NB4 (cell line): ENCODE measurements at regions not wholly inside any gene's neighbourhood (a gene's known extent, or its start where the extent isn't known, plus 50 kb on each side); places are given as distances from the start of the nearest gene placed in this dataset.

ENCODE experiments used
- DNase-seq: peaks from one replicate; pipeline ENCODE4 v3.0.0; 2010; ENCODE audit warnings: low read depth
- H3K4me3 ChIP-seq: one replicate; pipeline ENCODE4 v1.5.1; 2011; ENCODE audit warnings: mild to moderate bottlenecking, low read depth, low read length, moderate library complexity
- CTCF ChIP-seq: IDR thresholded peaks from one replicate; pipeline ENCODE4 v1.5.1; 2012; ENCODE audit warnings: low read depth, low read length
- MYC ChIP-seq: IDR thresholded peaks from 2 replicates; pipeline ENCODE4 v1.6.1; 2011; ENCODE audit warnings: low read depth, low read length
- POLR2A ChIP-seq: IDR thresholded peaks from 2 replicates; pipeline ENCODE4 v1.6.1; 2011; ENCODE audit warnings: mild to moderate bottlenecking; ENCODE audit not compliant: insufficient read length; ENCODE audit errors: extremely low read depth
- TF ChIP-seq, protein P1 (sequence below): IDR thresholded peaks from 2 replicates; pipeline ENCODE4 v1.6.1; 2011; ENCODE audit warnings: low read depth, low read length

- TF ChIP-seq, protein P1, sequence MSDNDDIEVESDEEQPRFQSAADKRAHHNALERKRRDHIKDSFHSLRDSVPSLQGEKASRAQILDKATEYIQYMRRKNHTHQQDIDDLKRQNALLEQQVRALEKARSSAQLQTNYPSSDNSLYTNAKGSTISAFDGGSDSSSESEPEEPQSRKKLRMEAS: no peak
- TF ChIP-seq MYC: no peak
- TF ChIP-seq POLR2A: no peak
- no peak for TF ChIP-seq CTCF
- DNase-seq: no peak
- no peak overlapping the region for H3K4me3 ChIP-seq
Measured at GRCh38 chrX:97987979-97988378, 1104.3 kb downstream of the RPA4 start.

DNA sequence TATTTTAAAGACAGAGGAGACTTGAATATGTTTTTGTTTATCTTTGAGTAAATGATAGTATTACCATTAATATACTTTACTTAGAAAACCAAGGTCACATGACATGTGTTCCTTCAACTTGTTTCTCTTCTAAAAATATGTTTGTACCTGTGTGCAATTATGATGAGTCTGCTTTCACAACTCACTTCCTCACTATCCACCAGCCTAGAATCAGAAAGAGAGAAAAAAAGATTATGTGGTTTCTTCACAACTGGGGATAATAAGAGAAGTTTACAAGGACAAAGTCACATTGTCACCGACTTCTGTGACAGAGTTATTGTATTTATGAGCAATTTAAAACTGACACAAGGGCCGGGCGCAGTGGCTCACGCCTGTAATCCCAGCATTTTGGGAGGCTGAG is 1112.1 kb downstream of the RPA4 start:
- H3K4me3 ChIP-seq: no peak overlapping the region
- TF ChIP-seq CTCF: no peak
- TF ChIP-seq POLR2A: no peak
- TF ChIP-seq MYC: no peak
- TF ChIP-seq, protein P1: no peak

GRCh38 chrX:98028691-98029090 is 1145.0 kb downstream of the RPA4 start:
- no peak for DNase-seq
- TF ChIP-seq MYC (no peak), POLR2A (no peak), CTCF (no peak)
- TF ChIP-seq, protein P1: no peak
- no peak overlapping the region for H3K4me3 ChIP-seq

More for the DNA sequence above, 1112.1 kb downstream of the RPA4 start:
- no peak for DNase-seq

DNA sequence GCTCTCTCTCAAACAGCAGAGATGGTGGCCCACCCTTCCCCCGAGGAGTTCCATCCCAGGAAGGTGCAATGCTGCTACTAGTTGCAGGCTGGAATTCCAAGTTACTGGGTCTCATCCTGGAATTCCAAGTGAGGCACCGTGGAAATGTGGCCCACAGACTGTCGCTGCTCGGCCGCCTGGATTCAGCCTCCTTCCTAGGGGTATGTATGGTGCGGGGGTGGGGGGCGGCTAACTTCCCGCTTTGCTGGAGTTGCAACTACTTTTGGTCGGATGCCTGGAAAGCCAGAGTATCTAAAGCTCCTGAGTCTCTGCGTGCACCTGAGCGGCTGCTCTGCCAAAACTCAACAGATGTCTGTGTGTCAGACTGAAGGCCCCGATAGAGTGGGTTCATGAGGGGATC is 1146.2 kb downstream of the RPA4 start:
- DNase-seq: no peak
- TF ChIP-seq CTCF (no peak), MYC (no peak), POLR2A (no peak)
- TF ChIP-seq, protein P1: no peak
- no peak overlapping the region for H3K4me3 ChIP-seq

GRCh38 chrX:98057176-98057575 is 1173.5 kb downstream of the RPA4 start:
- no peak for DNase-seq
- H3K4me3 ChIP-seq: no peak overlapping the region
- TF ChIP-seq, protein P1: no peak
- TF ChIP-seq POLR2A: no peak
- no peak for TF ChIP-seq CTCF
- no peak for TF ChIP-seq MYC

- no peak for DNase-seq
- TF ChIP-seq POLR2A: no peak
- TF ChIP-seq, protein P1: no peak
- TF ChIP-seq MYC: no peak
- TF ChIP-seq CTCF: no peak
- no peak overlapping the region for H3K4me3 ChIP-seq
Measured at GRCh38 chrX:98065151-98065550, 1181.4 kb downstream of the RPA4 start.
